ENCODE measurements at regions not wholly inside any gene's neighbourhood (a gene's known extent, or its start where the extent isn't known, plus 50 kb on each side); places are given as distances from the start of the nearest gene placed in this dataset.

DNA sequence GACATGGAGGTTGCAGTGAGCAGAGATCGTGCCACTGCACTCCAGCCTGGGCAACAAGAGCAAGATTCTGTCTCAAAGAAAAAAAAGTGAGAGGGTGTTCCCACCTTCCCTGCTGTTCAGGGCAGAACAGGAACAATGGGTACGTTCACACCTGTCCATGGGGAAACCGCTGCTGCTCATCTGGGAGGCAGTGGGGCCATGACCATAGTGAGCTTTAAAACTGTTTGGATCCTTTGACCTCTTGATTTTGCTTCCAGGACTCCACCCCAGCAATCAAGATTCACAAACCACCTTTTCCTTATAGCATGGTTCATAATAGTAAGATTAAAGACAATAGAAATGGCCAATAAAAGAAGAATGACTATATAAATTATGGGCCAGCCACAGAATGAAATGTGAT lies 209.2 kb downstream of the ARL4C start (continued):
- TF ChIP-seq, protein P1, sequence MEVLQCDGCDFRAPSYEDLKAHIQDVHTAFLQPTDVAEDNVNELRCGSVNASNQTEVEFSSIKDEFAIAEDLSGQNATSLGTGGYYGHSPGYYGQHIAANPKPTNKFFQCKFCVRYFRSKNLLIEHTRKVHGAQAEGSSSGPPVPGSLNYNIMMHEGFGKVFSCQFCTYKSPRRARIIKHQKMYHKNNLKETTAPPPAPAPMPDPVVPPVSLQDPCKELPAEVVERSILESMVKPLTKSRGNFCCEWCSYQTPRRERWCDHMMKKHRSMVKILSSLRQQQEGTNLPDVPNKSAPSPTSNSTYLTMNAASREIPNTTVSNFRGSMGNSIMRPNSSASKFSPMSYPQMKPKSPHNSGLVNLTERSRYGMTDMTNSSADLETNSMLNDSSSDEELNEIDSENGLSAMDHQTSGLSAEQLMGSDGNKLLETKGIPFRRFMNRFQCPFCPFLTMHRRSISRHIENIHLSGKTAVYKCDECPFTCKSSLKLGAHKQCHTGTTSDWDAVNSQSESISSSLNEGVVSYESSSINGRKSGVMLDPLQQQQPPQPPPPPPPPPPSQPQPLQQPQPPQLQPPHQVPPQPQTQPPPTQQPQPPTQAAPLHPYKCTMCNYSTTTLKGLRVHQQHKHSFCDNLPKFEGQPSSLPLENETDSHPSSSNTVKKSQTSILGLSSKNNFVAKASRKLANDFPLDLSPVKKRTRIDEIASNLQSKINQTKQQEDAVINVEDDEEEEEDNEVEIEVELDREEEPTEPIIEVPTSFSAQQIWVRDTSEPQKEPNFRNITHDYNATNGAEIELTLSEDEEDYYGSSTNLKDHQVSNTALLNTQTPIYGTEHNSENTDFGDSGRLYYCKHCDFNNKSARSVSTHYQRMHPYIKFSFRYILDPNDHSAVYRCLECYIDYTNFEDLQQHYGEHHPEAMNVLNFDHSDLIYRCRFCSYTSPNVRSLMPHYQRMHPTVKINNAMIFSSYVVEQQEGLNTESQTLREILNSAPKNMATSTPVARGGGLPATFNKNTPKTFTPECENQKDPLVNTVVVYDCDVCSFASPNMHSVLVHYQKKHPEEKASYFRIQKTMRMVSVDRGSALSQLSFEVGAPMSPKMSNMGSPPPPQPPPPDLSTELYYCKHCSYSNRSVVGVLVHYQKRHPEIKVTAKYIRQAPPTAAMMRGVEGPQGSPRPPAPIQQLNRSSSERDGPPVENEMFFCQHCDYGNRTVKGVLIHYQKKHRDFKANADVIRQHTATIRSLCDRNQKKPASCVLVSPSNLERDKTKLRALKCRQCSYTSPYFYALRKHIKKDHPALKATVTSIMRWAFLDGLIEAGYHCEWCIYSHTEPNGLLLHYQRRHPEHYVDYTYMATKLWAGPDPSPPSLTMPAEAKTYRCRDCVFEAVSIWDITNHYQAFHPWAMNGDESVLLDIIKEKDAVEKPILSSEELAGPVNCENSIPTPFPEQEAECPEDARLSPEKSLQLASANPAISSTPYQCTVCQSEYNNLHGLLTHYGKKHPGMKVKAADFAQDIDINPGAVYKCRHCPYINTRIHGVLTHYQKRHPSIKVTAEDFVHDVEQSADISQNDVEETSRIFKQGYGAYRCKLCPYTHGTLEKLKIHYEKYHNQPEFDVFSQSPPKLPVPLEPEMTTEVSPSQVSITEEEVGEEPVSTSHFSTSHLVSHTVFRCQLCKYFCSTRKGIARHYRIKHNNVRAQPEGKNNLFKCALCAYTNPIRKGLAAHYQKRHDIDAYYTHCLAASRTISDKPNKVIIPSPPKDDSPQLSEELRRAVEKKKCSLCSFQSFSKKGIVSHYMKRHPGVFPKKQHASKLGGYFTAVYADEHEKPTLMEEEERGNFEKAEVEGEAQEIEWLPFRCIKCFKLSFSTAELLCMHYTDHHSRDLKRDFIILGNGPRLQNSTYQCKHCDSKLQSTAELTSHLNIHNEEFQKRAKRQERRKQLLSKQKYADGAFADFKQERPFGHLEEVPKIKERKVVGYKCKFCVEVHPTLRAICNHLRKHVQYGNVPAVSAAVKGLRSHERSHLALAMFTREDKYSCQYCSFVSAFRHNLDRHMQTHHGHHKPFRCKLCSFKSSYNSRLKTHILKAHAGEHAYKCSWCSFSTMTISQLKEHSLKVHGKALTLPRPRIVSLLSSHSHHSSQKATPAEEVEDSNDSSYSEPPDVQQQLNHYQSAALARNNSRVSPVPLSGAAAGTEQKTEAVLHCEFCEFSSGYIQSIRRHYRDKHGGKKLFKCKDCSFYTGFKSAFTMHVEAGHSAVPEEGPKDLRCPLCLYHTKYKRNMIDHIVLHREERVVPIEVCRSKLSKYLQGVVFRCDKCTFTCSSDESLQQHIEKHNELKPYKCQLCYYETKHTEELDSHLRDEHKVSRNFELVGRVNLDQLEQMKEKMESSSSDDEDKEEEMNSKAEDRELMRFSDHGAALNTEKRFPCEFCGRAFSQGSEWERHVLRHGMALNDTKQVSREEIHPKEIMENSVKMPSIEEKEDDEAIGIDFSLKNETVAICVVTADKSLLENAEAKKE (CRISPR knock-in tag; IDR thresholded peaks at IDR 0.05), result no peak
- TF ChIP-seq NANOG (IDR thresholded peaks at IDR 0.05; ENCODE audit: borderline replicate concordance) (no peak), JUNB (IDR thresholded peaks at IDR 0.05; ENCODE audit: unreplicated experiment) (no peak), CTCF (conservative IDR thresholded peaks at IDR 0.05; ENCODE audit: low read depth in 2 of 2) (no peak)
- TF ChIP-seq, protein P2, sequence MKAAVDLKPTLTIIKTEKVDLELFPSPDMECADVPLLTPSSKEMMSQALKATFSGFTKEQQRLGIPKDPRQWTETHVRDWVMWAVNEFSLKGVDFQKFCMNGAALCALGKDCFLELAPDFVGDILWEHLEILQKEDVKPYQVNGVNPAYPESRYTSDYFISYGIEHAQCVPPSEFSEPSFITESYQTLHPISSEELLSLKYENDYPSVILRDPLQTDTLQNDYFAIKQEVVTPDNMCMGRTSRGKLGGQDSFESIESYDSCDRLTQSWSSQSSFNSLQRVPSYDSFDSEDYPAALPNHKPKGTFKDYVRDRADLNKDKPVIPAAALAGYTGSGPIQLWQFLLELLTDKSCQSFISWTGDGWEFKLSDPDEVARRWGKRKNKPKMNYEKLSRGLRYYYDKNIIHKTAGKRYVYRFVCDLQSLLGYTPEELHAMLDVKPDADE (IDR thresholded peaks at IDR 0.05), result no peak

DNA sequence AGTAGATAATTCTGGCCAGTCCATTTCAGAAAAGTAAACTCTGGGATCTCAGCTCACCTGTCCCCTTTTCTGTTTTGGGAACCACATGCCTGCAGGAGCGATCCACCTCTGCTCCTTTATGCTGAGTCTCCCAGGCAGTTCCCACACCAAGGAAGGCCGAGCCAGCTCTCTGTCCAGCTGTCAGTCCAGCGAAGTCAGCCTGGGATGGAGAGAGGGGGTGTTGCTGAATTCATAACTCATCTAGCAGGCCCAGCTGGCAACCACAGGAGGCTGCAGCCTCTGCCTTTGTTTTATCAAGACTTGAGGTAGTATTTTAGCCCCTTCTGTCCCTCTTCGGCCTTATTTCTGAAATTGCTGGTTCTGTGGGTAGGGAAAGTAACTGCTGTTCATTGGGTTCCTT lies 209.9 kb downstream of the ARL4C start:
- Histone ChIP-seq H3K4me2 (no peak overlapping the region), H3F3A (replicated peaks; ENCODE audit: low read depth) (no peaks in the 10 kb centered on the region), H4K20me1 (replicated peaks; ENCODE audit: insufficient read depth) (no peaks in the 10 kb centered on the region), H3K4me3 (no peak overlapping the region), H2AFZ (no peak overlapping the region), H3K27ac (ENCODE audit: low read depth) (no peak overlapping the region), H3K9me2 (ENCODE audit: insufficient read depth) (no peaks in the 10 kb centered on the region), H3K36me3 (ENCODE audit: insufficient read depth) (no peaks in the 10 kb centered on the region), H3K27me3 (ENCODE audit: insufficient read depth) (no peaks in the 10 kb centered on the region), H3K4me1 (ENCODE audit: insufficient read depth) (no peaks in the 10 kb centered on the region), H3K79me2 (replicated peaks; ENCODE audit: insufficient read depth) (no peaks in the 10 kb centered on the region)
- Mint-ChIP-seq H3K9me3 (no peaks in the 10 kb centered on the region), H3K4me3 (no peak overlapping the region), H3K4me1 (no peaks in the 10 kb centered on the region), H3K27ac (no peak overlapping the region), H3K36me3 (ENCODE audit: low read depth) (no peaks in the 10 kb centered on the region), H3K27me3 (ENCODE audit: insufficient read depth, low read depth, poor library complexity) (peaks cover 3% of the 10 kb centered on the region)
- DNase-seq (ENCODE audit: low spot score), result no peak
- no peak for ATAC-seq
- TF ChIP-seq EZH2phosphoT487 (IDR thresholded peaks at IDR 0.05; ENCODE audit: unreplicated experiment) (no peak), CTCF (conservative IDR thresholded peaks at IDR 0.05; ENCODE audit: low read depth in 2 of 2) (no peak), CREB1 (CRISPR knock-in tag; IDR thresholded peaks at IDR 0.05; ENCODE audit: low read depth) (no peak), ZNF331 (CRISPR knock-in tag; IDR thresholded peaks at IDR 0.05; ENCODE audit: low read depth) (no peak), EZH2 (IDR thresholded peaks at IDR 0.05; ENCODE audit: low read depth, unreplicated experiment) (no peak)
